LoVo (cell line): ENCODE measurements at regions not wholly inside any gene's neighbourhood (a gene's known extent, or its start where the extent isn't known, plus 50 kb on each side); places are given as distances from the start of the nearest gene placed in this dataset.

Experiments used
- DNase-seq: peaks from one replicate; pipeline ENCODE4 v3.0.0-alpha.2; 2016; ENCODE audit warnings: low spot score

DNA sequence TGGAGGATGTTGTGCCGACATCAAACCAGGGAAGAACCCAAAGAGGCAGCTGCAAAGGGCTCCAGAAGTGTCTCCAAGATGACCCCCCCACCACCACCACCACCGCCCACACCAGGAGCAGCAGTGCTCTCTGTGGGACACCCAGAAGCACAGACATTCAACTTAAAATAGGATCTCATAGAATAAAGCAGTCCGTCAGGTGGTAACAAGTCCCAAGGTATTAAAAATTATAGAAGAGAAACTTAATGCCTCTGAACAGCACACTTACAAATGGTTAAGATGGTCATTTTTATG, 155.5 kb upstream of the ID2 start:
- no peak for DNase-seq

DNA sequence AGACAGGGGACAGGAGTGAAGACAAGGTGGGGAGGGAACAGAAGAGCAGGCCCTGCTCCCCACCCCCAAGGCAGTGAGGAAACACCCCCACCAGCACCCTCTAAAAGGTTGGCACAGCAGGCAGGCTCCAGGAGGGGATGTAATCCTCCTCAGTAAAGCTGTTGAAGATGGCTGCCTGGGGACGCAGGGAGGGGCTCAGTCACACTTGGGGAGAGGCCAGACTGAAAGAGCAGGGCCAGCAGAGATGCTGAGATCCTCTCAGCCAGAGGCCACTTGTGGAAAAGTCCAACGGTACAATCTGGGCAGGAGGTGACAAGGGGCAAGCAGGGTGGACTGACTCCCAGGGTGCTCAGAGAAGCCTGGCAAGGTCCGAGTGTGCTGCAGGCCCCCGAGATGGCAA, 154.8 kb upstream of the ID2 start:
- no peak for DNase-seq

DNA sequence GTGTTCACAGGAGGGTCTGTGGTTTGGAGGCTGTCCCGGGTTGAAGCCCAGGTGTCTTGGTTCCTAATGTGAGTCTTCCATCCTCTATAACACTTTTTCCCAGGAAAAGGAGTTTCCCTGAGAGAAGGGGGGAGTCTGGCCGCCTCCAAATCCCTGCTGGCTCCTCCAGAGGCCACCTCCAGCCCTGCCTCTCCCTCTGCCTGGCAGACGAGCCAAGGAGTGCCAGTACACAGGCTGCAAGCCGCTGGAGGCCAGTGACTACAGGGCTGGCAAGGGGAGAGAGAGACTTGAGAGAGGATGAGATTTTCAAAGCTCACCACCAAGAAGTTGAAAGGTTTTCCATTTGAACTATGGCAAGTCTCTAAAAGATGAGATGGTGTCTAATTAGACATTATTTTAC, 154.2 kb upstream of the ID2 start:
- DNase-seq = no peak

DNA sequence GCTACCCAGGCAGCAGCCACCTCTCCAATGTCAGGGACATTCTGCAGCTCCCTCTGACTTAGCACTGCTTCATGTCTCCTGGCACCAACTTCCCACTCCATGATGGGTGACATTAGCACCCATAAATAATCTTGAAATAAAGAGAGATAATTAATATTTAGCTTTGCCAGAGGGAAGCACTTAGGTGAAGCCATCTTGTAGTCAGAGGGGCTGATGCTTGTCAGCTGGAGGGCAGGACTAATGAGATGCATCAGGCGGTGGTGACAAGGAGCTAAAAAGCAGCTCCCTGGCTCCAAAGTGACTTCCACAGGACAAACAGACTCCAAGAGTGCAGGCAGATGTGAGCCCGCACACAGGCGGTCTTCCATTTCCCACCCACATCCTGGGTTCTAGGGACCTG, 153.0 kb upstream of the ID2 start:
- no peak for DNase-seq

DNA sequence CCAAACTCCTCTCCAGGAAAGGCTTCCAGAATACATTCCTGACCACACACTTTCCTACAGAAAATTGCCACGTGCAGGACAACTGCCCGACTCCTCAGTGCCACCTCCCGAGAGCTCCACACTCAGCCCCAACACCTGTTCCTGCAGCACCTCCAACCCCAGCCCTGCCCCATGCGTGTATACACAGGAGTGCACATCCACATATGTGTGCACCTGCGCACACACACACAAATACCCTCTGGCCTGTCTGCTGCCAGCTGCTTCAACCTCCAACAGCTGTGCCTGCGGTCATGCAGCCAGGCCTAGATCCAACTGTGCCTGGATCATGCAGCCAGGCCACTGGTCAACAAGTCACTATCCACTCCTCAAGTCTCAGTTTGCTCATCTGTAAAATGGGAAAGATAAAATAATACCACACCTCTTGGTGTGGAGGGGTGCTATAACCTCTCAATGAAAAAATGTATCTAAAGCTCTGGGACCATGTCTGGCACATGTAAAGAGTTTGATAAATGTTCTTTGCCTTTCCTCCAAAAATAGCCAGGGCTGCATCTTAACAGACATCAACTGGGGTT, 152.1 kb upstream of the ID2 start:
- DNase-seq = no peak

GRCh38 chr2:8531481-8531880, 150.4 kb upstream of the ID2 start:
- no peak for DNase-seq

GRCh38 chr2:8532438-8532837, 149.4 kb upstream of the ID2 start:
- no peak for DNase-seq

DNA sequence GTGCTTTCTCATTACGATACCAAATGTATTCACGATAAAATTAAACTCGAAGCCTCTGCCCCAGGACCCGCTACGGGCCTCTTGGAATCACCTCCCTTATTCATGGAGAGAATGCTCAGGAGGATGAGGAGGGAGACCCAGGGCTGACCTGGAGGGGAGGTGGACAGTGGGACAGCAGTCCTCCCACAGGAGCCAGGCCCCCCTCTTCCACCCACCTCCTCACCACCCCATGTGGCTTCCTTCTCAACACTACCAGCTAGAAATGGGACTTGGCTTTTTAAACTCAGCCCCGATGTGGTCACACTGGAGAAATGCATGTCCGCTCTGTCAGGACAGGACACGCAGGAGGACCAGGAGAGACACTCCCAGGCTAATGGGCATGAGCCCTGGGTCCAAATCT, 147.9 kb upstream of the ID2 start:
- DNase-seq = no peak

DNA sequence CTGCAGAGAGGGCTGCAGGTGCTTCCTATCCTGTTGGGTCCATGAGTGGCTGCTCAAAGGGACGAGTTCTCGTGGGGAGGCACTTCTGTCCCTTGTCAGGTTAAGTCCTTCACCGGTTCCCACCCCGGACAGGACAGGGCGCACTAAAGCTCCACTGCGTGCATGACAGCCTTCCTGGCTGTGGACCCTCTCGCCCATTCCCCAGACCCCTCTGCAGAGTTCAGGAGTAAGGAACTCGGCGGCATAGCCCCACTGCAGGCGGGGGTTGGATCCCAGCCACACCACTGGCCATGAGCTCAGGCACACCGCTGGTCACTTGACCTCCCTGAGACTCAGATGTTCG, 147.5 kb upstream of the ID2 start:
- DNase-seq = no peak

GRCh38 chr2:8534729-8535468, 147.0 kb upstream of the ID2 start:
- no peak for DNase-seq

GRCh38 chr2:8535469-8535795, 146.4 kb upstream of the ID2 start:
- DNase-seq = no peak

GRCh38 chr2:8535821-8536685, 145.8 kb upstream of the ID2 start:
- DNase-seq = no peak

- no peak for DNase-seq
Observed at GRCh38 chr2:8536686-8537561, 144.9 kb upstream of the ID2 start.

DNA sequence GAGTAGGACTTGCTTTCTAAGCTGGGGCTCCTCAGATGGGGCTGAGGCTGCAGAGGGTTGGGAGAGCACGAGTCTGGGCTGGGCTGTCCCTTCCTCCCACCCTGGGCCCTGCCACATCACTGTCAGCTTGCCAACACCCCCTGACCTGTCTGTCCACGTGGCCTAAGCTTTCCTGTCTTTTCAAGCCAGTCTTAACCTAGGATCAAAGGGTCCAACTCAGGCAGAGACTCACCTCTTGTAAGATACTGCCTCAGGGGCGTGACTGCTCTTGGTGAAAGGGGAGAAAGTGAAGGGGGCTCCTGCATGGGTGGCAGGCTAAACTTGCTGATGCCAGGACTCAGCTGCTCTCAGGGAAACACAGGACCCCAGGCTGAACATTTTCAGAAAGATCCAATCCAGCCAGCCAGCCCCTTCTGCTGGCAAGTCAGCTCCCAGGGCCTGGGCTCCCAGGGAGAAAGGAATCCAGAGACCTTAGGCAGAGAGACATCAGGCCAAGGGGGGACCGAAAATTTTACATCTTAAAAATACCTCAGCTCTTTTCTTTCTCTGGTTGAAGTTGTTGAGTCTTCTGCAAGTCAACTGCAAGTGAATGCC, 144.2 kb upstream of the ID2 start:
- no peak for DNase-seq

GRCh38 chr2:8538531-8538930, 143.3 kb upstream of the ID2 start:
- no peak for DNase-seq

DNA sequence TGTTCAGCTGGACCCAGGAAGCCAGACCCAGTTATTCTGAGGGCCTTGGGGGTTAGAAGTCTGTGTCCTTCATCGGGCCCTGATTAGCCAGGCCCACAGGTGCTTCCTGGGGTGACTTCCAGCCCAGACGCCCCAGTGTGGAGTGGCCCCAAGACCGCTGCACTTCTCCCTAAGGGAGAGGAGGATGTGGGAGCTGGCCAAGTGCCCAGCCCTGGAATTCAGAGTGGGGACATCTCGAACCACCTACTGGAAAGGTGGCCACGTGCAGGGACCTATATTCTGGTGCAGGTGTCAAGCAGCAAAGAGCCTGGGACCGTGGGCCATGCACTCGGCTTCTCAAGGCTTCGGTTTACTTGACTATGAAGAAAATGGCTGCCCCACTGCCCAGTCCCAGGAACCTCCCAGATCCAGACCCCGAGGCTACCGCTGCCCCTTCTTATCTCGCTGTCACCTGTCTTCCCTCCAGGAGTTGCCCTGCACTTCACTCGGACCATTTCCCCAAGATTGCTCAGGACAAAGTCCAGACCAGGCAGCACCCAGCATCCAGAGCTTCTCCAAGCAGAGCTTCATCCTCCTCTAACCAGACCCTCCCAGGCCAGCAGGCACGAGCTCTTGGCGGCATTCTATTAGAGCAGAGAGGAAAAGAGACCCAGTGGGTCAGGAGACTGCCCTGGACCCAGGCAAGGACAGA, 142.8 kb upstream of the ID2 start:
- DNase-seq = no peak

- DNase-seq = no peak
Observed at GRCh38 chr2:8539743-8540551, 141.9 kb upstream of the ID2 start.

DNA sequence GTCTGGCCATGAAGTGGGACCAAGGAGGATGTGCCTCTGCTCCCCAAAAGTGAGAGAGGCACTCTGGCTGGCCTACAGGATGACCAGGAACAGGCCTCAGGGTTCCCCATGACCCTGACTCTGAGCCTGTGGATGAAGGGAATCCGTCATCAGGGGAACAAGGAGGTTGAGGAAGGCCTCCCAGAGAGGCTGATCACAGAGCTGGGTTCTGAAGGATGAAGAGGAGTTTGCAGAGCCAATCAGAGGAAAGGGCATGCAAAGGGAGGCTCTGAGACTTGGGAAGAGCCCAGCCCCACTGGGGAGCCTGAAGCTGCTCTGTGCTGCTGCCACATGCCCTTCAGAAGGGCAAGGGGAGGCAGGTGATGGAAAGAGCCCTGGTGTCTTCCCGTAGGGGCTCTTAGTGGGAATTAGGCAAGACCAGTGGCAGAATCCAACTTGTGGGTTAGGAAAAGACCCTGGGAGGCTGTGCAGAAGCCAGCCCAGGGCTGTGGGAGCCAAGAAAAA, 141.3 kb upstream of the ID2 start:
- DNase-seq = no peak

- DNase-seq = no peak
Observed at GRCh38 chr2:8541223-8541622, 140.6 kb upstream of the ID2 start.

DNA sequence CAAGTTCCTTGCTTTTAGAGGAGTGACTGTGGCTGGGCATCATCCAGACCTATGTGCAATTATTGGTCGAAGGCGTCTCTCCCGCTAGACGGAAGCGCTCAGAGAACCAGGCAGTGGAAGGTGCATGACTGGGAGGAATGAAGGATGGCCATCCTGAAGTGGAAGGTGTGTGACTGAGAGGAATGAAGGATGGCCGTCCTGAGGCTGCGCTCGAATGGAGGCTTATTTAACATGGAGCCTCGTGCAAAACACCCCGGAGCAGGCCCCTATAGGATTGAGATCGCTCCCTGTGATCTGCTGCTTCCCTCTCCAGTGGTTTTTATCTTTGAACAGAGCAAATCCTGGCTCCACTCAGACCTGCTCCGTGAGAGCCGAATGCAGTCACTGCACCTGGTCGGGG, 140.2 kb upstream of the ID2 start:
- no peak for DNase-seq
